ENCODE measurements at regions not wholly inside any gene's neighbourhood (a gene's known extent, or its start where the extent isn't known, plus 50 kb on each side); places are given as distances from the start of the nearest gene placed in this dataset.

GRCh38 chr3:59698091-59698490 lies 648.3 kb upstream of the CFAP20DC start:
- no peaks in the 10 kb centered on the region for H3K27me3 ChIP-seq (ENCODE audit: control insufficient read depth, insufficient read depth, low read length)
- no CpG with 5 or more reads among the region's 3 CpGs for WGBS (ENCODE audit: insufficient coverage, insufficient read length)
- H3K9me3 ChIP-seq (ENCODE audit: control insufficient read depth, insufficient read depth, low read length): no peaks in the 10 kb centered on the region
- H3K4me1 ChIP-seq (ENCODE audit: control insufficient read depth, insufficient read depth, low read length): no peaks in the 10 kb centered on the region
- H3K36me3 ChIP-seq (ENCODE audit: control insufficient read depth, insufficient read depth, low read length): no peaks in the 10 kb centered on the region
- no peak overlapping the region for H3K27ac ChIP-seq (ENCODE audit: low read length)
- H3K4me3 ChIP-seq (ENCODE audit: low read length): no peak overlapping the region
- no peak for DNase-seq (ENCODE audit: low read depth, low spot score)

- Histone ChIP-seq H3K36me3 (ENCODE audit: control insufficient read depth, insufficient read depth, low read length) (no peaks in the 10 kb centered on the region), H3K27me3 (ENCODE audit: control insufficient read depth, insufficient read depth, low read length) (no peaks in the 10 kb centered on the region), H3K27ac (ENCODE audit: low read length) (no peak overlapping the region), H3K9me3 (ENCODE audit: control insufficient read depth, insufficient read depth, low read length) (no peaks in the 10 kb centered on the region), H3K4me3 (ENCODE audit: low read length) (no peak overlapping the region), H3K4me1 (ENCODE audit: control insufficient read depth, insufficient read depth, low read length) (no peaks in the 10 kb centered on the region)
- DNase-seq (ENCODE audit: low read depth, low spot score): no peak
These were observed 647.0 kb upstream of the CFAP20DC start for GRCh38 chr3:59696783-59697182.

DNA sequence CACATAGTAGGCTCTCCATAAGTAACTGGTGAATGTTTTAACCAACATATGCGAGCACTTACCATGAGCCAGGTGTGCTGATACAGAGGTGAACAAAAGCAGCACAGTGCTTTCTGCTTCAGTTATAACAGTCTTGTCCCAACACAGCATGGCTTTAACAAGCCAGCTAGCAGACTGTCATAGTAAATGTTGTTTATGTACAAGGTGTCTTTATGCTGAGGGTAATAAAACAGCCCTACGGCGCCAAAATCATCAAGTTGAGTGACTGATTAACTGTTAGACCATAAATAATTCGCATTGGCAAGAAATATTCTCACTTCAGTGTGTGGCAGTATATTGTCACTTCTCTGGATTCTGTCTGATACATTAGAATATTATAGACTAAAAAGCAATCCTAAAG lies 646.0 kb upstream of the CFAP20DC start:
- no peak overlapping the region for H3K27ac ChIP-seq (ENCODE audit: low read length)
- no peaks in the 10 kb centered on the region for H3K36me3 ChIP-seq (ENCODE audit: control insufficient read depth, insufficient read depth, low read length)
- no peak for DNase-seq (ENCODE audit: low read depth, low spot score)
- H3K4me1 ChIP-seq (ENCODE audit: control insufficient read depth, insufficient read depth, low read length): no peaks in the 10 kb centered on the region
- no peaks in the 10 kb centered on the region for H3K9me3 ChIP-seq (ENCODE audit: control insufficient read depth, insufficient read depth, low read length)
- no peaks in the 10 kb centered on the region for H3K27me3 ChIP-seq (ENCODE audit: control insufficient read depth, insufficient read depth, low read length)
- H3K4me3 ChIP-seq (ENCODE audit: low read length): no peak overlapping the region
- no CpG with 5 or more reads among the region's 4 CpGs for WGBS (ENCODE audit: insufficient coverage, insufficient read length)

DNA sequence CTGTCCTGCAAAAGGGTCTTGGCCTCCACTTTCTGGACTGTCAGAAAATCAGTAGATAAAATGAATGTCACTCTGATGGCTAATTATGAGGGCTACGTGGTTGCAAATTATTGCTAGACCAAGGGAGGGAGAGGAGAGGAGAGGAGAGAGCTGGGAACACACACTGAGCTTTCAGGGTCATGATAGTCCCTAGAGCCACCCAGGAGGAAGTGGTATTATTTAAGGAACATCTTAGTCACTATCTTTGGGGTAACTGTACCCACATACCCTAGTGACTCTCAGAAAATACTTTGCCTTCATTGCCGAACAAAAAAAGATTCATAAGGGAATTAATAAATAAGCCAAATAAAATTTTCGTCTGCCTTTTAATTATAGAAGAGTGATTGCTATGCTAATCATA lies 642.3 kb upstream of the CFAP20DC start:
- H3K27ac ChIP-seq (ENCODE audit: low read length): no peak overlapping the region
- DNase-seq (ENCODE audit: low read depth, low spot score): no peak
- H3K27me3 ChIP-seq (ENCODE audit: control insufficient read depth, insufficient read depth, low read length): no peaks in the 10 kb centered on the region
- H3K9me3 ChIP-seq (ENCODE audit: control insufficient read depth, insufficient read depth, low read length): no peaks in the 10 kb centered on the region
- H3K4me3 ChIP-seq (ENCODE audit: low read length): no peak overlapping the region
- H3K36me3 ChIP-seq (ENCODE audit: control insufficient read depth, insufficient read depth, low read length): no peaks in the 10 kb centered on the region
- no CpG with 5 or more reads among the region's 3 CpGs for WGBS (ENCODE audit: insufficient coverage, insufficient read length)
- no peaks in the 10 kb centered on the region for H3K4me1 ChIP-seq (ENCODE audit: control insufficient read depth, insufficient read depth, low read length)

- no peak overlapping the region for H3K4me3 ChIP-seq (ENCODE audit: low read length)
- no peaks in the 10 kb centered on the region for H3K4me1 ChIP-seq (ENCODE audit: control insufficient read depth, insufficient read depth, low read length)
- no peaks in the 10 kb centered on the region for H3K9me3 ChIP-seq (ENCODE audit: control insufficient read depth, insufficient read depth, low read length)
- no peaks in the 10 kb centered on the region for H3K36me3 ChIP-seq (ENCODE audit: control insufficient read depth, insufficient read depth, low read length)
- whole genome bisulfite sequencing (ENCODE audit: insufficient coverage, insufficient read length): no CpG with 5 or more reads among the region's 2 CpGs
- no peaks in the 10 kb centered on the region for H3K27me3 ChIP-seq (ENCODE audit: control insufficient read depth, insufficient read depth, low read length)
- no peak overlapping the region for H3K27ac ChIP-seq (ENCODE audit: low read length)
- DNase-seq (ENCODE audit: low read depth, low spot score): no peak
These were observed 641.1 kb upstream of the CFAP20DC start for GRCh38 chr3:59690886-59691285.

GRCh38 chr3:59688636-59689035 lies 638.8 kb upstream of the CFAP20DC start:
- DNase-seq (ENCODE audit: low read depth, low spot score): no peak
- H3K36me3 ChIP-seq (ENCODE audit: control insufficient read depth, insufficient read depth, low read length): no peaks in the 10 kb centered on the region
- H3K4me3 ChIP-seq (ENCODE audit: low read length): no peak overlapping the region
- no peaks in the 10 kb centered on the region for H3K27me3 ChIP-seq (ENCODE audit: control insufficient read depth, insufficient read depth, low read length)
- H3K4me1 ChIP-seq (ENCODE audit: control insufficient read depth, insufficient read depth, low read length): no peaks in the 10 kb centered on the region
- no CpG with 5 or more reads among the region's 2 CpGs for WGBS (ENCODE audit: insufficient coverage, insufficient read length)
- no peaks in the 10 kb centered on the region for H3K9me3 ChIP-seq (ENCODE audit: control insufficient read depth, insufficient read depth, low read length)
- no peak overlapping the region for H3K27ac ChIP-seq (ENCODE audit: low read length)

DNA sequence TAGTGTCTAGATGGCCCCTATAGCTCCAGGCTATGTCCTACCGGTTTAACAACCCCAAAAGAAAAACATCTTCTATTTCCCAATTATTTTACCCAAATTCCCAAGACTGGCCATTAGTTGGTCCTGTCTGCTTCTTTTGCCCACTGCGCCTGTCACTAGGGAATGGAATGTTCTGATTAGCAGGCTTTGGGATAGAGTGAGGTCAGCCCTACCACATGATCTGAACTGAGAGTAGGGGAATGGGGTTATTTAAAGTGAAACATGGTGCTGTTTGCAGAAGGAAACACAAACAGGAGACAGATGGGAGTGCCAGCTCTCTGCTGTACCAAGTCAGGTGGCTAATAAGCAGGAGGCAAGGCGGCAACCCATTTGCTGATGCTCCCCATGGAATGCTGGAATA lies 635.6 kb upstream of the CFAP20DC start:
- Histone ChIP-seq H3K4me3 (ENCODE audit: low read length) (no peak overlapping the region), H3K27me3 (ENCODE audit: control insufficient read depth, insufficient read depth, low read length) (no peaks in the 10 kb centered on the region), H3K9me3 (ENCODE audit: control insufficient read depth, insufficient read depth, low read length) (no peaks in the 10 kb centered on the region), H3K36me3 (ENCODE audit: control insufficient read depth, insufficient read depth, low read length) (no peaks in the 10 kb centered on the region), H3K4me1 (ENCODE audit: control insufficient read depth, insufficient read depth, low read length) (no peaks in the 10 kb centered on the region), H3K27ac (ENCODE audit: low read length) (no peak overlapping the region)
- WGBS (ENCODE audit: insufficient coverage, insufficient read length): no CpG with 5 or more reads among the region's 3 CpGs
- no peak for DNase-seq (ENCODE audit: low read depth, low spot score)

DNA sequence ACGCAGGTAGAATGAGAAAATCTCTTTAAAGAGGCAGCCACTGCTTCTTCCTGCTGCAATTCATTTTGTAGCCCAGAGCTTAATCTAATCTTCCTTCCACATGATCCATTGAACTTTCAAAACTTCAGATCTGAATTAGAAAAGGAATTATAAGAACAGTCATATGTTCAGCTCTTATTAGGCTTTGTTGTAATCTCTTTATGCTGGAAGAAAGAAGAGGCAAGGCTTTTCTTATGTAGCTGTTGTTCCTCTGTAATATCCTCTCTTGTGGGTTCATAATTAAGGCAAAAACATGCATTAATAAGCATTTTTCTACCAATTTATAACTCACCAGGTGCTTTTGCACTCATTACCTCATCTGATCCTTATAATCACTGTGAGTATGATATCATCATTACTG lies 634.9 kb upstream of the CFAP20DC start:
- H3K4me1 ChIP-seq (ENCODE audit: control insufficient read depth, insufficient read depth, low read length): no peaks in the 10 kb centered on the region
- no peak for DNase-seq (ENCODE audit: low read depth, low spot score)
- no peak overlapping the region for H3K4me3 ChIP-seq (ENCODE audit: low read length)
- no peaks in the 10 kb centered on the region for H3K9me3 ChIP-seq (ENCODE audit: control insufficient read depth, insufficient read depth, low read length)
- no CpG with 5 or more reads among the region's 1 CpG for WGBS (ENCODE audit: insufficient coverage, insufficient read length)
- H3K27me3 ChIP-seq (ENCODE audit: control insufficient read depth, insufficient read depth, low read length): no peaks in the 10 kb centered on the region
- H3K27ac ChIP-seq (ENCODE audit: low read length): no peak overlapping the region
- no peaks in the 10 kb centered on the region for H3K36me3 ChIP-seq (ENCODE audit: control insufficient read depth, insufficient read depth, low read length)

- Histone ChIP-seq H3K4me3 (ENCODE audit: low read length) (no peak overlapping the region), H3K27me3 (ENCODE audit: control insufficient read depth, insufficient read depth, low read length) (no peaks in the 10 kb centered on the region), H3K9me3 (ENCODE audit: control insufficient read depth, insufficient read depth, low read length) (no peaks in the 10 kb centered on the region), H3K27ac (ENCODE audit: low read length) (no peak overlapping the region), H3K36me3 (ENCODE audit: control insufficient read depth, insufficient read depth, low read length) (no peaks in the 10 kb centered on the region), H3K4me1 (ENCODE audit: control insufficient read depth, insufficient read depth, low read length) (peaks cover 1% of the 10 kb centered on the region; the same call in 1 of the 2 replicates)
- no CpG with 5 or more reads among the region's 6 CpGs for WGBS (ENCODE audit: insufficient coverage, insufficient read length)
- no peak for DNase-seq (ENCODE audit: low read depth, low spot score)
These were observed 631.1 kb upstream of the CFAP20DC start for GRCh38 chr3:59680919-59681318.

- no peak for DNase-seq (ENCODE audit: low read depth, low spot score)
- no CpG with 5 or more reads among the region's 11 CpGs for WGBS (ENCODE audit: insufficient coverage, insufficient read length)
These were observed 628.2 kb upstream of the CFAP20DC start for GRCh38 chr3:59677747-59678702.

GRCh38 chr3:59675495-59675894 lies 625.7 kb upstream of the CFAP20DC start:
- no peak for DNase-seq (ENCODE audit: low read depth, low spot score)
- H3K27me3 ChIP-seq (ENCODE audit: control insufficient read depth, insufficient read depth, low read length): no peaks in the 10 kb centered on the region
- H3K4me1 ChIP-seq (ENCODE audit: control insufficient read depth, insufficient read depth, low read length): peaks cover 1% of the 10 kb centered on the region; the same call in 1 of the 2 replicates
- H3K9me3 ChIP-seq (ENCODE audit: control insufficient read depth, insufficient read depth, low read length): no peaks in the 10 kb centered on the region
- no peaks in the 10 kb centered on the region for H3K36me3 ChIP-seq (ENCODE audit: control insufficient read depth, insufficient read depth, low read length)
- no peak overlapping the region for H3K4me3 ChIP-seq (ENCODE audit: low read length)
- no peak overlapping the region for H3K27ac ChIP-seq (ENCODE audit: low read length)
- WGBS (ENCODE audit: insufficient coverage, insufficient read length): no CpG with 5 or more reads among the region's 2 CpGs

More at GRCh38 chr3:59677747-59678702, 628.2 kb upstream of the CFAP20DC start:
- Histone ChIP-seq H3K9me3 (ENCODE audit: control insufficient read depth, insufficient read depth, low read length) (no peaks in the 10 kb centered on the region), H3K36me3 (ENCODE audit: control insufficient read depth, insufficient read depth, low read length) (no peaks in the 10 kb centered on the region), H3K4me3 (ENCODE audit: low read length) (no peak overlapping the region), H3K27ac (ENCODE audit: low read length) (no peak overlapping the region), H3K4me1 (ENCODE audit: control insufficient read depth, insufficient read depth, low read length) (peaks cover 1% of the 10 kb centered on the region; the same call in 1 of the 2 replicates), H3K27me3 (ENCODE audit: control insufficient read depth, insufficient read depth, low read length) (no peaks in the 10 kb centered on the region)

All from iPS DF 6.9 (cell line).